ENCODE measurements at regions not wholly inside any gene's neighbourhood (a gene's known extent, or its start where the extent isn't known, plus 50 kb on each side); places are given as distances from the start of the nearest gene placed in this dataset.

- TF ChIP-seq CTCF (IDR thresholded peaks at IDR 0.05; ENCODE audit: low read depth, low read length, poor library complexity, severe bottlenecking) (no peak), EZH2phosphoT487 (IDR thresholded peaks at IDR 0.05; ENCODE audit: borderline replicate concordance, low read length) (no peak)
Observed at GRCh38 chr5:96529559-96529958, 96.5 kb upstream of the PCSK1 start.

Measured in DOHH2 (cell line).